Liver (tissue), 3 donors: ENCODE measurements at regions not wholly inside any gene's neighbourhood (a gene's known extent, or its start where the extent isn't known, plus 50 kb on each side); places are given as distances from the start of the nearest gene placed in this dataset.

Experiments
- SP1 ChIP-seq: IDR thresholded peaks from 2 replicates; pipeline ENCODE4 v1.6.1; 2018; ENCODE audit warnings: antibody characterized with exemption, mild to moderate bottlenecking
- TAF1 ChIP-seq: conservative IDR thresholded peaks from 2 replicates; pipeline ENCODE4 v1.6.1; 2016; ENCODE audit warnings: antibody characterized with exemption, mild to moderate bottlenecking
- TF ChIP-seq, protein P1 (sequence below): fragments of 150-350 bp; IDR thresholded peaks from 2 replicates; pipeline ENCODE4 v1.5.1; 2017; ENCODE audit warnings: improper control_type of control experiment, low read depth, low read length; ENCODE audit not compliant: missing input control
- TF ChIP-seq, protein P2 (sequence below): IDR thresholded peaks from 2 replicates; pipeline ENCODE4 v1.6.1; 2016; ENCODE audit warnings: antibody characterized with exemption
- donor health status: healthy.
- donor health status: healthy.

GRCh38 chr5:18090177-18090576, 455.9 kb downstream of the TAF11L14 start:
- no peak for TF ChIP-seq SP1
- TF ChIP-seq TAF1, result no peak
- TF ChIP-seq, protein P1, sequence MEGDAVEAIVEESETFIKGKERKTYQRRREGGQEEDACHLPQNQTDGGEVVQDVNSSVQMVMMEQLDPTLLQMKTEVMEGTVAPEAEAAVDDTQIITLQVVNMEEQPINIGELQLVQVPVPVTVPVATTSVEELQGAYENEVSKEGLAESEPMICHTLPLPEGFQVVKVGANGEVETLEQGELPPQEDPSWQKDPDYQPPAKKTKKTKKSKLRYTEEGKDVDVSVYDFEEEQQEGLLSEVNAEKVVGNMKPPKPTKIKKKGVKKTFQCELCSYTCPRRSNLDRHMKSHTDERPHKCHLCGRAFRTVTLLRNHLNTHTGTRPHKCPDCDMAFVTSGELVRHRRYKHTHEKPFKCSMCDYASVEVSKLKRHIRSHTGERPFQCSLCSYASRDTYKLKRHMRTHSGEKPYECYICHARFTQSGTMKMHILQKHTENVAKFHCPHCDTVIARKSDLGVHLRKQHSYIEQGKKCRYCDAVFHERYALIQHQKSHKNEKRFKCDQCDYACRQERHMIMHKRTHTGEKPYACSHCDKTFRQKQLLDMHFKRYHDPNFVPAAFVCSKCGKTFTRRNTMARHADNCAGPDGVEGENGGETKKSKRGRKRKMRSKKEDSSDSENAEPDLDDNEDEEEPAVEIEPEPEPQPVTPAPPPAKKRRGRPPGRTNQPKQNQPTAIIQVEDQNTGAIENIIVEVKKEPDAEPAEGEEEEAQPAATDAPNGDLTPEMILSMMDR, result no peak
- TF ChIP-seq, protein P2, sequence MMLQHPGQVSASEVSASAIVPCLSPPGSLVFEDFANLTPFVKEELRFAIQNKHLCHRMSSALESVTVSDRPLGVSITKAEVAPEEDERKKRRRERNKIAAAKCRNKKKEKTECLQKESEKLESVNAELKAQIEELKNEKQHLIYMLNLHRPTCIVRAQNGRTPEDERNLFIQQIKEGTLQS, result no peak
